ENCODE measurements at regions not wholly inside any gene's neighbourhood (a gene's known extent, or its start where the extent isn't known, plus 50 kb on each side); places are given as distances from the start of the nearest gene placed in this dataset.

DNA sequence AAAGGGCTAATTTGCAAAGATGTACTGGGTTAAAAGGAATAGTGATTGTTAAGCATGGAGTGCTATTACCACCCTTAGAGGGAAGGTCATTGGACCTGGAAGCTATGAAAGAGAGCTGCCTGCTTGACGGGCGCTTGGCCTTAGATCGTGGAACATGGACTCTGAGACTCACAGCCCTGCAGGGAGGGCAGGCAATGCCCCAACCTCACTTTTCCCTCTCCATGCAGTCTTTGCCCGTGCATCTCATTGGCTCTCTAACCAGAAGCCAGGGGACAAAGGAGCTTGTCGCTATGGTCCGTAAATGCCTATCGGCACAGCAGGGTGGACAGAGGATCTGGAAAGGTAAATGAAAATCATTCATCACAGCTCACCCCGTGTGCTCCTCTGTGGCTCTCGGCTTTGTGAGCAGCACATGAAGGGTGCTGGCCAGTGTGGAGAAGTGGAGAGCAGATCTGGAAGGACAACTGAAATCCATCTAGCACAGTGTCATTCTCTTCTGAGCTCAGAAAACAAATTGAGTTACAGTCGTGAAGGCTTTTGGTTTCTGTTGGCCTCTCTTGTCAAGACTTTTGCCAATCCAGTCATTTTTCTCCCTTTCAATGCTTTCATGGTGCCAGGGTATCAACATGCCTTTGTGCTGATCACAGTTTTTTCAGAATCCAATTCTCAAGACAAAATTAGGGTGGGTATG, 186.2 kb downstream of the SNX18 start:
- no peak overlapping the region for H3K4me3 ChIP-seq
- no peak for TF ChIP-seq CTCF (IDR thresholded peaks at IDR 0.05)
- no peaks in the 10 kb centered on the region for H3K36me3 ChIP-seq
- H3K9me3 ChIP-seq = no peaks in the 10 kb centered on the region
- peaks cover 0 to 24% of the 10 kb centered on the region in 2 donors for H3K4me1 ChIP-seq
- peak overlapping the region in 1 of 2 donors; percentile 21 for H3K27ac ChIP-seq
- H3K27me3 ChIP-seq = no peaks in the 10 kb centered on the region
- no peak for DNase-seq (ENCODE audit: low spot score)

GRCh38 chr5:54703133-54703532, 185.6 kb downstream of the SNX18 start:
- no peak for TF ChIP-seq CTCF (IDR thresholded peaks at IDR 0.05)
- DNase-seq (ENCODE audit: low spot score) = peak; percentile 77
- Histone ChIP-seq H3K4me3 (no peak overlapping the region), H3K4me1 (peaks cover 0 to 24% of the 10 kb centered on the region in 2 donors), H3K36me3 (no peaks in the 10 kb centered on the region), H3K9me3 (no peaks in the 10 kb centered on the region), H3K27me3 (no peaks in the 10 kb centered on the region), H3K27ac (peak overlapping the region in 1 of 2 donors; percentile 21)

- H3K9me3 ChIP-seq = no peaks in the 10 kb centered on the region
- no peak for TF ChIP-seq CTCF (IDR thresholded peaks at IDR 0.05)
- H3K27me3 ChIP-seq = no peaks in the 10 kb centered on the region
- no peak for DNase-seq (ENCODE audit: low spot score)
- no peaks in the 10 kb centered on the region for H3K36me3 ChIP-seq
- no peak overlapping the region for H3K27ac ChIP-seq
- peaks cover 0 to 24% of the 10 kb centered on the region in 2 donors for H3K4me1 ChIP-seq
- H3K4me3 ChIP-seq = no peak overlapping the region
Measured at GRCh38 chr5:54702470-54702869, 184.9 kb downstream of the SNX18 start.

- no peak for DNase-seq (ENCODE audit: low spot score)
- Histone ChIP-seq H3K9me3 (no peaks in the 10 kb centered on the region), H3K36me3 (no peaks in the 10 kb centered on the region), H3K27ac (no peak overlapping the region), H3K4me3 (no peak overlapping the region), H3K27me3 (no peaks in the 10 kb centered on the region), H3K4me1 (peaks cover 0 to 29% of the 10 kb centered on the region in 2 donors)
- TF ChIP-seq CTCF (IDR thresholded peaks at IDR 0.05) = no peak
Measured at GRCh38 chr5:54700986-54701578, 183.5 kb downstream of the SNX18 start.

DNA sequence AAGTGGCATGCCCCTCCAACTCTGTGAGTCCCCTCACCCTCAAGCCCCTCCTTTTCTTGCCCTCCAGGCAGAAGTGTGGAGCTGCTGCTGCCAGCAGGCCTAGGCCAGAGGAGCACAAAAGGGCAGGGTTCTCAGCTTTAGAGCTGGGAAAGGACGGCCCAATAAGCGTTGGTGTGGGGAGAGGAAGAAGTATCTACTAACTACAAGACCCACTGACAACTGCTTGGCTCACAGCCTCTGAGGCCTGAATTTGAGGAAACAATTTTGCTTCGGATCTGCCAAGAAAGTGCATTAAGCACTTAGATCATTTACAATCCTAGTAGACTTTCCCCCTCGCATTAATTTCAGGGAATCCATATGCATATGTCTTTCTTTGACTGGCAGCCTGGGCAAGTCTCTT, 179.4 kb downstream of the SNX18 start:
- no peak for TF ChIP-seq CTCF (IDR thresholded peaks at IDR 0.05)
- peaks cover 0 to 6% of the 10 kb centered on the region in 2 donors for H3K4me1 ChIP-seq
- no peak for DNase-seq (ENCODE audit: low spot score)
- no peaks in the 10 kb centered on the region for H3K36me3 ChIP-seq
- no peak overlapping the region for H3K4me3 ChIP-seq
- no peaks in the 10 kb centered on the region for H3K27me3 ChIP-seq
- no peaks in the 10 kb centered on the region for H3K9me3 ChIP-seq
- H3K27ac ChIP-seq = no peak overlapping the region

All from right atrium auricular region (tissue), 2 donors.